C4-2B (cell line): ENCODE measurements at regions not wholly inside any gene's neighbourhood (a gene's known extent, or its start where the extent isn't known, plus 50 kb on each side); places are given as distances from the start of the nearest gene placed in this dataset.
"Not testable (repeated sequence)": the region's sequence is repeated elsewhere in the genome, so short reads cannot be mapped to it uniquely, and the experiment has no call there.

ENCODE experiments used
- H3K27ac ChIP-seq: fragments of 450-650 bp; 2 replicates; pipeline ENCODE4 v1.5.1; 2017
- CTCF ChIP-seq: fragments of 450-650 bp; conservative IDR thresholded peaks from 2 replicates; pipeline ENCODE4 v1.5.1; 2017; ENCODE audit warnings: mild to moderate bottlenecking
- ZFX ChIP-seq: fragments of 450-650 bp; IDR thresholded peaks from 2 replicates; pipeline ENCODE4 v1.6.1; 2017

DNA sequence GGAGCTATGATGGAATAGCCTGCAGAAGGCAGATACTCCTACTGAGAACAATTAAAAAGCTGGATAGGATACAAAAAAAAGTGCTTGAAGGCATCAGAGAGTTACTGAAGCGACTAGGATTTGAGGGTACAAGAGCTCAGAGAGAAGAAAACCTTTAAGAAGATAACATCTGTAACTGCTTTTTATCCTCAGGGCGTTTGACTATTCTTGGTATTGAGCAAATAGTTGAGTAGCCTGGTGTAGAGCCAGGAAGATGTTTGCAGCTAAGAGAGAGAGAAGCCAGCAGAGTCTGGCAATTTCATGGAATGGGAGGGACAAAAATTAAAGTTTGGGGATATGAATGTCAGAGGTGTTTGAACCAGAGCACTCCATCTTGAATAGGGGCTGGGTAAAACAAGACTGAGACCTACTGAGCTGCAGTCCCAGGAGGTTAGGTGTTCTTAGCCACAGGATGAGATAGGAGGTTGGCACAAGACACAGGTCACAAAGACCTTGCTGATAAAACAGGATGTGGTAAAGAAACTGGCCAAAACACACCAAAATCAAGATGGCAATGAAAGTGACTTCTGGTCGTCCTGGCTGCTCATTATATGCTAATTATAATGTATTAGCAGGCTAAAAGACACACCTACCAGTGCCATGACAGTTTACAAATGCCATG, 428.8 kb downstream of the SH2D4B start:
- TF ChIP-seq CTCF (no peak), ZFX (no peak)
- H3K27ac ChIP-seq: no peak overlapping the region; the same call in 1 of the 2 replicates

DNA sequence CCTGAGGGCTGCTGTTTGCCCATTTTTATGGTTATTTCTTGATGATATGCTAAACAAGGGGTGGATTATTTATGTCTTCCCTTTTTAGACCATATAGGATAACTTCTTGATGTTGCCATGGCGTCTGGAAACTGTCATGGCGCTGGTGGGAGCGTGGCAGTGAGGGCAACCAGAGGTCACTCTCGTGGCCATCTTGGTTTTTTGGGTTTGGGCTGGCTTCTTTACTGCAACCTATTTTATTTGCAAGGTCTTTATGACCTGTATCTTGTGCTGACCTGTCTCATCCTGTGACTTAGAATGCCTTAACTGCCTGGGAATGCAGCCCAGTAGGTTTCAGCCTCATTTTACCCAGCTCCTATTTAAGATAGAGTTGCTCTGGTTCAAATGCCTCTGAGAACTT, 429.7 kb downstream of the SH2D4B start:
- H3K27ac ChIP-seq: not testable (repeated sequence)

DNA sequence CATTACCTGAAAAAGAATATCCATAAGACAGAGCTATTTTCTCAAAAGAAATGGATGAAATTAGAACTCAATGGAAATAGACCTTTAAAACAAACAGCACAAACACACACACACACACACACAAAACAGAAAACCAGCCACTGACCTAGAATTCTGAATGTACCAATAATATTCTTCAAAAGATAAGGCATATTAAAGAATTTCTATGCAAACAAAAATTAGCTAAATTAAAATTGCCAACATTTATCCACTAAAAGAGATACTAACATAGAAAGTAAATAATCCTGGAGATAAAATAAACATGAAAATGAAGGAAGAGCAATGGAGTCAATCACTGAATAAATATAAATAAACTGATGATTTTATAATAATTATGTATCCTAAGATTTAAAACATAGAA, 431.2 kb downstream of the SH2D4B start:
- TF ChIP-seq ZFX (no peak), CTCF (no peak)
- no peak overlapping the region for H3K27ac ChIP-seq

DNA sequence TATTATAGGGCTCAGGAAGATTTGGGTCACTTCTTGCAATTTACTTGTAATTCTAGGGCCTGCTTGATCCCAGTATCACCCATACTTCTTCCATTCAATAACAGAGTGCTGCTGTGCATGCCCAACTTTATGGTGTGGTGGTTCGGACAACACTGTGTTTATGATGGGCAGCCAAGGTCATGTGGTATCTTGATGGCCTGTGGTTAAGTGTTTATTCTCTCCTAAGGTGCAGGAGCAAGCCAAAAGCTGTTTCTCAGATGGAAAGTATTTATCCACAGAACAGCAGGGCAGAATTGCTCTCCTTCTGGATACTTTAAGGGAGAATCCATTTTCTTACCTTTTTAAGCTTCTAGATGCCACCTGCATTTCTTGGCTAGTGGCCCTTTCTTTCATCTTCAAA, 433.8 kb downstream of the SH2D4B start:
- no peak overlapping the region for H3K27ac ChIP-seq
- TF ChIP-seq CTCF (no peak), ZFX (no peak)

GRCh38 chr10:80976658-80977057, 439.0 kb downstream of the SH2D4B start:
- no peak overlapping the region for H3K27ac ChIP-seq
- TF ChIP-seq ZFX (no peak), CTCF (no peak)

DNA sequence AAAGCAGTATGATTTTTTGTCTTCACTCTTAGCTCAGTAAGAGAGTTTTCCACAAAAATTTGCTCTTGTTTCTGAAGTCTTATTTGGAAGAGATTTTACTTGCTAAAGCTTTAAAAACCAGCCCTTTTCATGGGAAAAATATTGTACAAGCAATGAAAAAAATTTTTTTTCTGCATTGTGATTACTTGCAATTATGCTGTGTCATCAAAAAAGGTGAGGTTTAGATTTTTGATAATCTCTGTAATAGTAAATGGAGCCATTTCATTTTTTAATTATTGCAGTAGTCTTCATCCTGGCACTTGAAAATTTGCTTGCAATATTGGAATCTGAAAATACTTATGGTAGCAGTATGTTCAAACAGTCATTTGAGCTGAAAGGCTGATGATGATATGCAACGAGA, 447.4 kb downstream of the SH2D4B start:
- TF ChIP-seq ZFX: no peak
- no peak for TF ChIP-seq CTCF
- H3K27ac ChIP-seq: no peak overlapping the region

- TF ChIP-seq ZFX: no peak
- TF ChIP-seq CTCF: no peak
- H3K27ac ChIP-seq: no peak overlapping the region
Observed at GRCh38 chr10:80986596-80986995, 448.9 kb downstream of the SH2D4B start.

- H3K27ac ChIP-seq: no peak overlapping the region
- TF ChIP-seq ZFX: no peak
- TF ChIP-seq CTCF: no peak
Observed at GRCh38 chr10:80988755-80989154, 451.1 kb downstream of the SH2D4B start.
